ENCODE measurements at regions not wholly inside any gene's neighbourhood (a gene's known extent, or its start where the extent isn't known, plus 50 kb on each side); places are given as distances from the start of the nearest gene placed in this dataset.

DNA sequence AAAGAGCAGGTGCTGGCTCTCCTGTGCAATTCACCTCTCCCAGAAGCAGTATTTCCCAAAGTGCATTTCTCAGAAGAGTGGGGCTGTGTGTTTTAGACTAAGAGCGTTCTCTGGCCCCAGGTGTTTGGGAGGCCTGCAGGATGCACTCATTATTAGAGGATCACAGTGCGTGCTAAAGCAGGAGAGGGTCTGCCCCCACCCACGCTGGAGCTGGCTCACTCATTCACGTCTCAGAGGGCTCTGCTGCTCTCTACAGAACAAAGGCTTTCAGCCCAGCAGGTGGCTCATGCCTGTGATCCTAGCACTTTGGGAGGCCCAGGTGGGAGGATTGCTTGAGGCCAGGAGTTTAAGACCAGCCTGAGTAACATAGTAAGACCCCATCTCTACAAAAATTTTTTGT, 756.7 kb downstream of the UQCRFS1 start:
- DNase-seq (ENCODE audit: low read depth) = no peak
- TF ChIP-seq, protein P1, sequence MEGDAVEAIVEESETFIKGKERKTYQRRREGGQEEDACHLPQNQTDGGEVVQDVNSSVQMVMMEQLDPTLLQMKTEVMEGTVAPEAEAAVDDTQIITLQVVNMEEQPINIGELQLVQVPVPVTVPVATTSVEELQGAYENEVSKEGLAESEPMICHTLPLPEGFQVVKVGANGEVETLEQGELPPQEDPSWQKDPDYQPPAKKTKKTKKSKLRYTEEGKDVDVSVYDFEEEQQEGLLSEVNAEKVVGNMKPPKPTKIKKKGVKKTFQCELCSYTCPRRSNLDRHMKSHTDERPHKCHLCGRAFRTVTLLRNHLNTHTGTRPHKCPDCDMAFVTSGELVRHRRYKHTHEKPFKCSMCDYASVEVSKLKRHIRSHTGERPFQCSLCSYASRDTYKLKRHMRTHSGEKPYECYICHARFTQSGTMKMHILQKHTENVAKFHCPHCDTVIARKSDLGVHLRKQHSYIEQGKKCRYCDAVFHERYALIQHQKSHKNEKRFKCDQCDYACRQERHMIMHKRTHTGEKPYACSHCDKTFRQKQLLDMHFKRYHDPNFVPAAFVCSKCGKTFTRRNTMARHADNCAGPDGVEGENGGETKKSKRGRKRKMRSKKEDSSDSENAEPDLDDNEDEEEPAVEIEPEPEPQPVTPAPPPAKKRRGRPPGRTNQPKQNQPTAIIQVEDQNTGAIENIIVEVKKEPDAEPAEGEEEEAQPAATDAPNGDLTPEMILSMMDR (IDR thresholded peaks at IDR 0.05; ENCODE audit: low read depth, low read length, missing control alignments) = no peak
- no peak overlapping the region for H3K4me3 ChIP-seq (ENCODE audit: low read depth, low read length)

DNA sequence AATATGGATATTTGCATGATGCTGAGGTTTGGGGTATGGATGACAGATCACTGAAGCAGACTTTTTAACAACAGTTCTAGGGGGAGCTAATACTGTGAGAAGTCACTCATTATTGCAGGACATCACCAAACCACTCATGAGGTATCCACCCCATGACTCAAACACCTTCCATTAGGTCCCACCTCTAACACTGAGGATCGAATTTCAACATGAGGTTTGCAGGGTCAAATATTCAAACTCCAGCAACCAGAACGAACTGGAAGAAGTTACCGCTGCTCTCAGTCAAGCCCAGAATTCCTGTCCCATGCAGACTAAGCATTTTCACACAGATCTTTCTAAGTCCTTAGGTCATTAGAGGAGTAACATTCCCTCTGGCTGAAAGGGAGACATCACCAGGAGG, 758.9 kb downstream of the UQCRFS1 start:
- no peak overlapping the region for H3K4me3 ChIP-seq (ENCODE audit: low read depth, low read length)
- DNase-seq (ENCODE audit: low read depth) = no peak
- TF ChIP-seq, protein P1 (IDR thresholded peaks at IDR 0.05; ENCODE audit: low read depth, low read length, missing control alignments) = no peak

DNA sequence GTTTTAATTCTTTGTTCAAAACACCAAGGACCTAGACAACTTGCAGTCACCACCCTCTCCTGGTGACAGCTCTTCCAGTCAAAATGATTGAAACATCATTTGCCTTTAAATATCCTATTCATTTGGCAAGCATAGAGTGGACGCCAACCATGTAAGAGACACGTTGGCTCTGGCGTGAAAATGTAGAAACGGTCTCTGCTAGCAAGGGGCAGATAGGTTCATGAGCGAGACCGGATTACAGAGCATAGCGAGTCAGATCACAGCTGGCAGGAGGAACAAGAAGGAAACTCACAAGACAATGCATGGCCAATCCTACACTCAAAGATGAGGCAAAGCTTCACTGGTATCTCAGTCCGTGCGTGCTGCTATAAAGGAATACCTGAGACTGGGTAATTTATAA, 759.5 kb downstream of the UQCRFS1 start:
- TF ChIP-seq, protein P1 (IDR thresholded peaks at IDR 0.05; ENCODE audit: low read depth, low read length, missing control alignments) = no peak
- no peak for DNase-seq (ENCODE audit: low read depth)
- H3K4me3 ChIP-seq (ENCODE audit: low read depth, low read length) = no peak overlapping the region

DNA sequence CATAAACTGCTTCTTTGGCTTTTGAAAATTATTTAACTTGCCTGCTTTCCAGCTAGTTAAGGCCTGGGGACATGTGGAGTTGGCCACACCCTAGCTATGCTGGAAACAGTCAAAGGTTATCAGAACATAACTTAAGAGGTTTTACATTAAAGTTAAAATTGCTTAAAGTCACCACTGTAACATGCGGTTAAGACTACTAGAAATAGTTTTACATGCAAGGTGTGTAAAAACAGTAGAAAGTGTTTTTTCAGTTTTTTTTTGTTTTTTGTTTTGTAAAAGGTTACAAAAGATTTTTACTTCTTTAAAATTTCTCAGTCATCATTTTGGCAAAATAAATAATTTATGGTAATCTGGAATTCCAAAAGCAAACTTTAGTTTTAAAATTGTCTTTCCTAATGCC, 763.1 kb downstream of the UQCRFS1 start:
- H3K4me3 ChIP-seq (ENCODE audit: low read depth, low read length) = no peak overlapping the region
- DNase-seq (ENCODE audit: low read depth) = no peak
- TF ChIP-seq, protein P1 (IDR thresholded peaks at IDR 0.05; ENCODE audit: low read depth, low read length, missing control alignments) = no peak

DNA sequence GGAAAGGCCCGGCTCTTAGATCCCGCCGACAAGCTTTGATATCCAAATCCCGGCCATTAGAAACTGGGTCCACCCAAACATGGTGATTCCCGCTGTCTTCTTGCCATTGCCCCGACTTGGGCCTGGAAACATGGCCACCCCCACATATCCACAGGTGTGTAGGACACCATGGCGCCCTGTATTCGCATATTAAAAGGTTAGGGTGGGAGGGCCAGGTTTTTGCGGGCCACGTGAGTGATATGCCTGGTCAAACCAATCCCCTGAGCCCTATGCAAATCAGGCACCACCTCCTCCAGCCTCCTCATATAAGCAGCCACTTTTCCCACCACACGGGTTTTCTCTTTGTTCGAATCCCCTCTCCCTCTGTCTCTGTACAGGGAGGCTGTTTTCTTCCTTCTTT, 766.4 kb downstream of the UQCRFS1 start:
- no peak for DNase-seq (ENCODE audit: low read depth)
- TF ChIP-seq, protein P1 (IDR thresholded peaks at IDR 0.05; ENCODE audit: low read depth, low read length, missing control alignments) = no peak
- H3K4me3 ChIP-seq (ENCODE audit: low read depth, low read length) = no peak overlapping the region

DNA sequence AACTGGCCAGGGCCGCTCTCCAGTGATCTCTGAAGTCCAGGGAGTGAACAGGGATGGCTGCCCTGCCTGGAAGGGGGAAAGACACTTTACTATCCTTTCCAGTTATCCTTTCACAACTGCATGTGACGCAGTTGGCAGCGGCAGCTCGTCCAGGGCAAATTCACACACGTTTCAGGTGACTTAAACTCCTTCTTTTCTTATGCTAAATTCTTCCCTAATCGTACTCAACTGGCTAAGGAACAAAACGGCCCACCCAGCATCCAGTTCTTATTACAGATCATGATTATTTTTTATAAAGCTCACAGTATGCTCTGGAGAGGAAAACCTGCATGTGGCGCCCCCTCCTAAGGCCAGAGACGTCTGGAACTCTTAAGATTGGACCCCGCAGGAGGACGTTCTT, 767.1 kb downstream of the UQCRFS1 start:
- TF ChIP-seq, protein P1 (IDR thresholded peaks at IDR 0.05; ENCODE audit: low read depth, low read length, missing control alignments) = no peak
- no peak for DNase-seq (ENCODE audit: low read depth)
- no peak overlapping the region for H3K4me3 ChIP-seq (ENCODE audit: low read depth, low read length)

DNA sequence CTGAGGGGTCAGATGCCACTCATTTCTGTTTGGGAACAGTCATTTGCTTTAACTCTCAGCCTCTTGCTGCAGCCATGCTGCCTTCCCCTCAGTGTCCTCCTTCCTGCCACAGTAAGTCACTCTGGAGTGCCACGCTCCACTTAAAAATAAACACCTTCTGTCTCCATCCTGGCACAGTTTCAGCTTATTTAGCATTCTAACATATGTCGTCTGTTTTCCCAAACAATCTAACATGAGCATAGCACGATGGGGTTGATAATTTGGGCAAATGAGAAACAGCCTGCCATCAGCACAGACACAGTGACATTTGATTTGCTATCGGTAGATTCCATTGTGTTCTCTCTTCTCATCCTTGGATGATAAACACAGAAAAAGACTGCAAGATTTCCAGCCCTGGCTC, 768.6 kb downstream of the UQCRFS1 start:
- TF ChIP-seq, protein P1 (IDR thresholded peaks at IDR 0.05; ENCODE audit: low read depth, low read length, missing control alignments) = no peak
- no peak for DNase-seq (ENCODE audit: low read depth)
- H3K4me3 ChIP-seq (ENCODE audit: low read depth, low read length) = no peak overlapping the region
